Caco-2 (cell line): ENCODE measurements at regions not wholly inside any gene's neighbourhood (a gene's known extent, or its start where the extent isn't known, plus 50 kb on each side); places are given as distances from the start of the nearest gene placed in this dataset.

ENCODE experiments used
- BruUV-seq: library from RNA; stranded (reverse); fragments of 400-500 nt; replicated peaks from 2 replicates; lab custom pipeline; 2021; lab: Mats Ljungman, UMichigan
- CTCF ChIA-PET: fragments of 300-600 bp; sonication (Branson Sonifier 250); formaldehyde crosslinking; loops from one replicate; lab custom pipeline; 2022; ENCODE audit warnings: antibody characterized with exemption; lab: Charles Lee
- POLR2A ChIA-PET: fragments of 300-600 bp; sonication (Branson Sonifier 250); formaldehyde crosslinking; loops from one replicate; lab custom pipeline; 2022; ENCODE audit warnings: antibody characterized with exemption; lab: Charles Lee
- DNase-seq, 2 experiments: peaks; one replicate each; pipeline versions ENCODE4 v3.0.0 to v3.0.0-alpha.2; 2020 to 2022
- H3K27me3 ChIP-seq: replicated peaks from 2 replicates; pipeline ENCODE4 v1.6.0; 2011; ENCODE audit warnings: low read length; ENCODE audit not compliant: control insufficient read depth, insufficient read depth
- H3K36me3 ChIP-seq: 2 replicates; pipeline ENCODE4 v1.5.1; 2011; ENCODE audit warnings: low read length; ENCODE audit not compliant: control insufficient read depth, insufficient read depth
- H3K4me1 ChIP-seq: fragments of 250-450 bp; sonication (Bioruptor Pico); 2 replicates; pipeline ENCODE4 v1.5.1; 2020; ENCODE audit warnings: mild to moderate bottlenecking
- H3K4me3 ChIP-seq: 2 replicates; pipeline ENCODE4 v1.5.1; 2011; ENCODE audit warnings: low read depth, mild to moderate bottlenecking, control low read depth, low read length
- H3K9me3 ChIP-seq: fragments of 250-450 bp; sonication (Bioruptor Pico); 2 replicates; pipeline ENCODE4 v1.5.1; 2020; ENCODE audit warnings: mild to moderate bottlenecking, moderate library complexity
- H3K27ac Mint-ChIP-seq: one replicate; pipeline ENCODE4 v1.8.0; 2022; ENCODE audit warnings: mixed read lengths; ENCODE audit not compliant: unreplicated experiment
- H3K27me3 Mint-ChIP-seq: one replicate; pipeline ENCODE4 v1.8.0; 2022; ENCODE audit warnings: mixed read lengths; ENCODE audit not compliant: insufficient read depth, unreplicated experiment
- H3K36me3 Mint-ChIP-seq: one replicate; pipeline ENCODE4 v1.8.0; 2022; ENCODE audit warnings: mild to moderate bottlenecking, mixed read lengths; ENCODE audit not compliant: insufficient read depth, unreplicated experiment
- H3K4me1 Mint-ChIP-seq: one replicate; pipeline ENCODE4 v1.8.0; 2022; ENCODE audit warnings: low read depth, mixed read lengths; ENCODE audit not compliant: unreplicated experiment
- H3K4me3 Mint-ChIP-seq: one replicate; pipeline ENCODE4 v1.8.0; 2022; ENCODE audit warnings: mild to moderate bottlenecking, moderate library complexity, mixed read lengths; ENCODE audit not compliant: unreplicated experiment
- H3K9me3 Mint-ChIP-seq: one replicate; pipeline ENCODE4 v1.8.0; 2022; ENCODE audit warnings: mixed read lengths; ENCODE audit not compliant: unreplicated experiment
- CTCF ChIP-seq, 2 experiments: fragments of 200-600 bp in 1 of 2; IDR thresholded peaks; 1 replicate in 1 of 2; 2 replicates in 1 of 2; pipeline versions ENCODE4 v1.5.1 to v1.8.0; 2011 to 2022; ENCODE audit warnings: antibody characterized with exemption in 1 of 2, control low read depth in 1 of 2, inconsistent platforms in 1 of 2, low read depth in 1 of 2, low read length in 1 of 2, mild to moderate bottlenecking in 1 of 2, moderate library complexity in 1 of 2; ENCODE audit not compliant: insufficient read depth in 1 of 2, severe bottlenecking in 1 of 2, unreplicated experiment in 1 of 2
- intact Hi-C: fragments of 100-400 bp; cut with micrococcal nuclease; formaldehyde crosslinking; loops from one replicate; pipeline ENCODE4 v1.10.0; 2022; ENCODE audit not compliant: unreplicated experiment

DNA sequence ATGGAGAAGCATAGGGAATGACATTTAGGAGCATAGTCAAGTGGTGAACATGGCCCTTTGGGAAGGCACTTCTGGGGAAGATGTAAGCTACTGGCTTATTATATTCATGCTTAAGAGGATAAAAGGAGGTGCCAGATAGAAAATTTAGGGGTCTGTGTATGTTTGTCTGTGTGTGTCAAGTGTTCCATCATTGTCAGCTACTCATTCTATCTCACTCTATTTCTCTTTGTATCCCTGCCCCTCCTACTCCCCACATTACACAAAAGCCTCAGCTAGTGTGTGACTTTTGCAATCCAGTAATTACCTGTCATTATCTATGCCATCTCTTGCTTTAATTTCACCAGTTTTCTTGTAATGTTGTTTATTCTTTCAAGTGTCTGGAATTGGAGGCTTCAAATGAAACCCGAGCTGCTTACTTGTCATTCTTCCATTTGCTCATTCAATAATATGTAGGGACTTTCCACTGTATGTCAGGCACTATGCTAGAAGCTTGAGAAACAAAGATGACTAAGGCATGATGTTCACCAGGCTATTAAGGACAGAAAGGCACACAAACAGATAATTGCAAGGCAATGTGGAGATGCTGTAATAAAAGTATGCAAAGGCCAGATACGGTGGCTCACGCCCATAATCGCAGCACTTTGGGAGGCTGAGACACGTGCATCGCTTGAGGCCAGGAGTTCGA is 229.8 kb upstream of the TEX13C start:
- Histone ChIP-seq H3K4me1 (no peaks in the 10 kb centered on the region), H3K9me3 (no peaks in the 10 kb centered on the region), H3K36me3 (no peaks in the 10 kb centered on the region), H3K27me3 (no peaks in the 10 kb centered on the region), H3K4me3 (no peak overlapping the region)
- Mint-ChIP-seq H3K4me3 (no peak overlapping the region), H3K9me3 (no peaks in the 10 kb centered on the region), H3K27ac (no peak overlapping the region), H3K27me3 (peaks cover 2% of the 10 kb centered on the region), H3K36me3 (no peaks in the 10 kb centered on the region), H3K4me1 (no peaks in the 10 kb centered on the region)
- BruUV-seq = no TSS peak
- POLR2A ChIA-PET = no interaction called here
- no peak for DNase-seq
- CTCF ChIA-PET = no interaction called here
- no peak for TF ChIP-seq CTCF (IDR thresholded peaks at IDR 0.05; ENCODE audit: insufficient read depth in 1 of 2, low read depth in 1 of 2, low read length in 1 of 2, severe bottlenecking in 1 of 2, unreplicated experiment in 1 of 2)
- intact Hi-C loops = no loop called here

- H3K4me1 Mint-ChIP-seq = no peaks in the 10 kb centered on the region
- intact Hi-C loops = no loop called here
- DNase-seq = no peak
- no peaks in the 10 kb centered on the region for H3K9me3 Mint-ChIP-seq
- Histone ChIP-seq H3K36me3 (no peaks in the 10 kb centered on the region), H3K9me3 (no peaks in the 10 kb centered on the region), H3K4me3 (no peak overlapping the region), H3K4me1 (no peaks in the 10 kb centered on the region), H3K27me3 (no peaks in the 10 kb centered on the region)
- peaks cover 2% of the 10 kb centered on the region for H3K27me3 Mint-ChIP-seq
- ChIA-PET CTCF (no interaction called here), POLR2A (no interaction called here)
- BruUV-seq = no TSS peak
- no peak overlapping the region for H3K27ac Mint-ChIP-seq
- H3K4me3 Mint-ChIP-seq = no peak overlapping the region
- TF ChIP-seq CTCF (IDR thresholded peaks at IDR 0.05; ENCODE audit: insufficient read depth in 1 of 2, low read depth in 1 of 2, low read length in 1 of 2, severe bottlenecking in 1 of 2, unreplicated experiment in 1 of 2) = no peak
- H3K36me3 Mint-ChIP-seq = no peaks in the 10 kb centered on the region
Observed at GRCh38 chrX:125093852-125094251, 225.8 kb upstream of the TEX13C start.

DNA sequence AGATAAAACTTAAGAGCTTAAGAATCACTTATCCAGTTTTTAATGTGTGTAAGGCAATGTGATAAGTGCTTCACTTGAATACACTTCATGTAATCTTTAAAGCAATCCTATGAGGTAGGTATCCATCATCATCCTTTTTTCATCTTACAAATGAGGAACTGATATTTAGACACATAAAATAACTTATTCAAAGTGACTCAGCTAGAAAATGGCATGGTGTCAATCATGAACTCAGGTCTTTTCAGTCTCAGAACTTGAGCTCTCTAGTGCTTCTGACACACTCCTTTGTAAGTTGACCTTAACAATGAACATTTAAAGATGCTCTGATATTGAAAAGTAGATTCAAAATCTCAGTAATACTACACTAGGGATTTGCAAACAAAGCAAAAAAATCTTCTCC is 224.8 kb upstream of the TEX13C start:
- POLR2A ChIA-PET = no interaction called here
- intact Hi-C loops = no loop called here
- Histone ChIP-seq H3K27me3 (no peaks in the 10 kb centered on the region), H3K36me3 (no peaks in the 10 kb centered on the region), H3K4me3 (no peak overlapping the region), H3K4me1 (no peaks in the 10 kb centered on the region), H3K9me3 (no peaks in the 10 kb centered on the region)
- Mint-ChIP-seq H3K36me3 (no peaks in the 10 kb centered on the region), H3K9me3 (no peaks in the 10 kb centered on the region), H3K4me3 (no peak overlapping the region), H3K27me3 (peaks cover 2% of the 10 kb centered on the region), H3K27ac (no peak overlapping the region), H3K4me1 (no peaks in the 10 kb centered on the region)
- BruUV-seq = no TSS peak
- no peak for DNase-seq
- no peak for TF ChIP-seq CTCF (IDR thresholded peaks at IDR 0.05; ENCODE audit: insufficient read depth in 1 of 2, low read depth in 1 of 2, low read length in 1 of 2, severe bottlenecking in 1 of 2, unreplicated experiment in 1 of 2)
- CTCF ChIA-PET = no interaction called here
